ENCODE measurements at regions not wholly inside any gene's neighbourhood (a gene's known extent, or its start where the extent isn't known, plus 50 kb on each side); places are given as distances from the start of the nearest gene placed in this dataset.

DNA sequence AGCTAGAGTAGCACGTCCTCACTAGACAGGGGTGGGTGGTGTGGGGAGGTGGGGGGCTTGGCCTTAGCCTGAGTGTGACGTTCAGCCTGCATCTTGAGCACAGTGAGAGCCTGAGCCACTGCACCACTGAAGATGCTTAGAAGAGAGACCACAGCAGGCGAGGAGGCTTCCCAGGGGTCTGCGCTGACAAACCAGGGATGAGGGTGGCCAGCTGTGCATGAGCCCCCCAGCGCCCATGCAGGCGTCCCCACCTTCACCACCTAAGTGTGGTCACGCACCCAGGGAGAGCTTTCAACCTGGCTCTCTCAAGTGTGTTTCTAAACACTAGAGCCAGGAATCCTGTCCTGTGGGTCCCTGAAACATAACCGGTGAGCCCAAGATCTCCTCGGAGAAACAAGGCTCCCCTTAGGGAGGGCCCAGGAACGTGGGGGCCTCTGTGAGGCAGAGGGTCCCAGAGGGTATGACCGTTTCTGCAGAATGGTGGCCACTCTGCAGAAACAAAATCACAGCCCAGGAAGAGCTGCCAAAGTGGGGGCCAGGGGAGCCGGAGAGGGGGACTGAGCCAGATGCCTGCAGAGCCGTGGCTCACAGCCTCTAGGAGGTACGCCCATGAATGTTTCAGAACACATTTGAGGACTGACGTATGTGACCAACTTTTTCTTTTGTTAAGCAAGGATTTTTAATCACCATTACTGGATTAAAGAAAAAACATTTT is 85.2 kb upstream of the INSIG1 start:
- Mint-ChIP-seq H3K9me3 (ENCODE audit: insufficient read depth) (no peaks in the 10 kb centered on the region), H3K27me3 (ENCODE audit: low read depth) (peaks cover 4% of the 10 kb centered on the region), H3K36me3 (ENCODE audit: low read depth) (peaks cover under 1% of the 10 kb centered on the region), H3K27ac (no peak overlapping the region), H3K4me1 (ENCODE audit: low read depth) (peaks cover 3% of the 10 kb centered on the region), H3K4me3 (no peak overlapping the region)
- CTCF ChIA-PET: interaction anchor here (0.9 to 1.1 kb wide), 2 partner anchors 132 to 285 kb away, joined by 5 read pairs; no protein-coding TSS in a partner anchor
- DNase-seq (no peak), ATAC-seq (no peak)
- POLR2A ChIA-PET: no interaction called here

DNA sequence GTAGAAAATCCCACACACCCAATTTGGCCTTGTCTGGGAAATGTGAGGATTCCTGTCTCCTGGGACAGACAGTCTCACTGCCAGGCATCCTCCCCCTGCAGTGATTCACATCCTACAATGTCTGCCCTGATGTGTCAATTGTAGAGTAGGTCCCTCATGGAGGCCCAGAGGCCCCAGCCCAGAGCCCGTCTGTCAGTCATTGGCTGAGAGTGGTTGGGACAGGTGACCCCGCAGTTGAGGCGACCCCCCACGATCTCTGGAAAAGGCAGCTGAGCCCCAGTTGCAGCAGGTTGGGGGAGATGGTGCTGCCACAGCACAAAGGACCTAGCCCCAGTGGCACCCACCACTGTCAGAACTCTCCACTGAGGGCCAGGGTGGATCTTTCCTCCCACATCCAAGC is 84.3 kb upstream of the INSIG1 start:
- no peaks in the 10 kb centered on the region for H3K9me3 Mint-ChIP-seq (ENCODE audit: insufficient read depth)
- ChIA-PET POLR2A (no interaction called here), CTCF (no interaction called here)
- DNase-seq (no peak), ATAC-seq (no peak)
- peaks cover 2% of the 10 kb centered on the region for H3K4me1 Mint-ChIP-seq (ENCODE audit: low read depth)
- no peak overlapping the region for H3K4me3 Mint-ChIP-seq
- H3K27me3 Mint-ChIP-seq (ENCODE audit: low read depth): peaks cover 6% of the 10 kb centered on the region
- H3K36me3 Mint-ChIP-seq (ENCODE audit: low read depth): no peaks in the 10 kb centered on the region
- H3K27ac Mint-ChIP-seq: no peak overlapping the region

GRCh38 chr7:155213955-155214740 is 83.5 kb upstream of the INSIG1 start:
- ChIA-PET CTCF (interaction anchor here (1.2 to 1.4 kb wide), 2 partner anchors 15 to 24 kb away, joined by 4 read pairs; no protein-coding TSS in a partner anchor), POLR2A (interaction anchor here (1.6 kb wide), 1 partner anchor 84 kb away, joined by 6 read pairs; the partner anchor contains the start of gene INSIG1)
- H3K4me1 Mint-ChIP-seq (ENCODE audit: low read depth): peaks cover 2% of the 10 kb centered on the region

DNA sequence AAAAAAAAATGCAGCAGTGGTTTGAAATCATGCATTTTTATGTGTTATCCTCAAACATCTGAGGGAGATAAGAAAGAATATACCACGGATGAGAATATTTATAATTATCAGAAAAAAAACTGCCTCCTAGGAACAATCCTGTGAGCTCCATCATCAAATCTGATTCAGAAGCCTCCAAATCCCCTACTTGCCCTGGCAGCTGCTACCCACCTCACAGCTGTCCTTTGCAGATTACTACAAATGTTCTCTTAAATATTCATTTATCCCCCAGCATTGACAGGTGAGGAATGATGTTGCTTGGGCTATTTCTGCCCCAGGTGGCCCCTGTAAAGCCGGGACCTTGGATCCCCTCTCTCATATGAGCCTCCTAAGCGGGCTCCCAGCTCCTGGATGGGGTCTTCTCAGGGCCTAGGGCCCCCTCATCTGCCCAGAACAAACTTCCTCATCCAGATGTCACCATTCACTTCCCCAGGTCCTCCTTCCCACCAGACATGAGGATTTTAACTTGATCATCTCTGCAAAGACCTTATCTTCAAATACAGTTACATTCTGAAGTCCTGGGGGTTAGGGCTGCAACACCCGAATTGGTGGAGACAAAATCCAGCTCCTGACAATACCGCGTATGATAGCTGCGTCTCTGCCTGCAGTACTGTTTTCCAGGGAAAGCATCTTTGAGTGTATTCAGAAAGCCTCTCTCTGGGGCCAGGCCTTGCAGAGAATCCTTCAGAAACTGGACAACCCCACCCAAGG is 81.9 kb upstream of the INSIG1 start:
- DNase-seq (no peak), ATAC-seq (no peak)
- POLR2A ChIA-PET: no interaction called here
- H3K9me3 Mint-ChIP-seq (ENCODE audit: insufficient read depth): no peaks in the 10 kb centered on the region
- peaks cover 6% of the 10 kb centered on the region for H3K27me3 Mint-ChIP-seq (ENCODE audit: low read depth)
- no peaks in the 10 kb centered on the region for H3K36me3 Mint-ChIP-seq (ENCODE audit: low read depth)
- H3K4me1 Mint-ChIP-seq (ENCODE audit: low read depth): peaks cover 2% of the 10 kb centered on the region
- no peak overlapping the region for H3K4me3 Mint-ChIP-seq
- CTCF ChIA-PET: interaction anchor here (1.0 to 1.4 kb wide), 2 partner anchors 9 to 26 kb away, joined by 3 to 4 read pairs; no protein-coding TSS in a partner anchor
- H3K27ac Mint-ChIP-seq: no peak overlapping the region

More at GRCh38 chr7:155213955-155214740, 83.5 kb upstream of the INSIG1 start:
- ATAC-seq (no peak), DNase-seq (no peak)
- peaks cover 6% of the 10 kb centered on the region for H3K27me3 Mint-ChIP-seq (ENCODE audit: low read depth)
- H3K27ac Mint-ChIP-seq: no peak overlapping the region
- H3K9me3 Mint-ChIP-seq (ENCODE audit: insufficient read depth): no peaks in the 10 kb centered on the region
- H3K36me3 Mint-ChIP-seq (ENCODE audit: low read depth): no peaks in the 10 kb centered on the region
- H3K4me3 Mint-ChIP-seq: no peak overlapping the region

GRCh38 chr7:155216475-155217272 is 81.0 kb upstream of the INSIG1 start:
- ATAC-seq (no peak), DNase-seq (no peak)
- H3K9me3 Mint-ChIP-seq (ENCODE audit: insufficient read depth): no peaks in the 10 kb centered on the region
- H3K4me1 Mint-ChIP-seq (ENCODE audit: low read depth): peaks cover 2% of the 10 kb centered on the region
- ChIA-PET POLR2A (no interaction called here), CTCF (interaction anchor here (1.0 to 1.5 kb wide), 3 partner anchors 10 to 289 kb away, joined by 3 to 4 read pairs (median 3); no protein-coding TSS in a partner anchor)
- peaks cover 10% of the 10 kb centered on the region for H3K27me3 Mint-ChIP-seq (ENCODE audit: low read depth)
- H3K27ac Mint-ChIP-seq: no peak overlapping the region
- H3K4me3 Mint-ChIP-seq: no peak overlapping the region
- H3K36me3 Mint-ChIP-seq (ENCODE audit: low read depth): no peaks in the 10 kb centered on the region

DNA sequence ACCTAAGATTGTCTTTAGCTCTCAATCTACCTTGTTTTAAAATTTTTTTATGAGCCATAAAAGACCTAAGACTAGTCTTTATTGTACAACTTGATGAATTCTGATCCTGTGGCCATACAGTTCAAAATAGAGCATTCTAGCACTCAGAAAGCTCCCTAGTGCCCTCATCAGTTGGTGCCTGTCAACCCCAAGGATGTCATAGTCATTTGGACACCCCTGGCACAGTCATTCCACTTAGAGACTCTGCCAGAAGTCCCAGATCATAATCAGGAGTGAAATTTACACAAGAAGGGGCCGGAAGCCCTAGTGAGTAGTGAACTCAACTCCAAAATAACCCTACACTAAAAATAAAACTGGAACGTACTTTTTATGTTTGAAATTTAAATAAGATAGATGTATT is 80.0 kb upstream of the INSIG1 start:
- ChIA-PET POLR2A (interaction anchor here (1.4 kb wide), 1 partner anchor 81 kb away, joined by 7 read pairs; no protein-coding TSS in a partner anchor), CTCF (interaction anchor here (1.1 to 1.5 kb wide), 2 partner anchors 79 to 290 kb away, joined by 3 to 4 read pairs; no protein-coding TSS in a partner anchor)
- Mint-ChIP-seq H3K36me3 (ENCODE audit: low read depth) (no peaks in the 10 kb centered on the region), H3K27me3 (ENCODE audit: low read depth) (peaks cover 10% of the 10 kb centered on the region), H3K4me3 (no peak overlapping the region), H3K4me1 (ENCODE audit: low read depth) (peaks cover 7% of the 10 kb centered on the region), H3K9me3 (ENCODE audit: insufficient read depth) (no peaks in the 10 kb centered on the region), H3K27ac (no peak overlapping the region)
- no peak for ATAC-seq
- DNase-seq: no peak

DNA sequence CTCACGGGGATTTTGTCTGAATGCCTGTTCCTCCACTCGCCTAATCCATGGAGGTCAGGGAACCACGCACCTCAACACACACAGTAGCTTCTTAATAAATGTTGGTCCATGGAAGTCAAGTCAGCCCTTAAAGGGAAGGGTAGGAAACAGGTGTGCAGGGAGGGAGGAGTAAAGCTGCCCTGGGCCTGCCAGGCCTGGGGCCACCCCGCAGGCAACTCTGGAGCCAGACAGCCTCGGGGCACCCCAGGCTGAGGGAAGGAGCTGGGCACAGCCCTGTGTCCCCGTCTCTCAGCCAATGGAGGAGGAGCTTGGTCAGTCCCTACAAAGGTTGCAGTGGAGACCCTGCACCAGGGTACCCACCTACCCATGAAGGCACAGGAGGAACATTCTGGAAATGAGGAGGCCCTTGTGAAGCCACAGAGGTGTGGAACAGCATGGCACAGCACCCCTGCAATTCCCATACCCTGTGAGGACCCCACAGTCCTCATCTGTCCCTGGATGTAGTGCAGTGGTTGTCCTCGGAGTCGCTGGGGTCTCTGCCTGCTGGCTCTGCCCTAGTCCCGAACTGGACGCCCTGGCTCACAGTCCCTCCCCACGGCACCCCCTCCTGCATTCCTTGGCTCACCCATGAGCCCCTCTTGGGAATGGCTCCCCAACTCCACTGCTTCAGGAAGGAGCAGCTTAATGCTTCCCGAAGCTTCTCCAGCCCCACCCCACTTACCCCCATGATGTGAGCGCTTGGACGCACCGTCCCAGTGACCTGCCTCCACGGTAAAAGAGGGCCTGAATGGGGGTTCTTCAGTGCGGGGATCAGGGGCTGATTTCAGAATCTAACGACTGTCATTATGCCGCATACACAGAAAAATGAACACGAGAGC is 79.2 kb upstream of the INSIG1 start:
- peaks cover 13% of the 10 kb centered on the region for H3K27me3 Mint-ChIP-seq (ENCODE audit: low read depth)
- H3K9me3 Mint-ChIP-seq (ENCODE audit: insufficient read depth): no peaks in the 10 kb centered on the region
- H3K27ac Mint-ChIP-seq: no peak overlapping the region
- peaks cover 7% of the 10 kb centered on the region for H3K4me1 Mint-ChIP-seq (ENCODE audit: low read depth)
- no peak overlapping the region for H3K4me3 Mint-ChIP-seq
- ATAC-seq (no peak), DNase-seq (no peak)
- ChIA-PET POLR2A (interaction anchor here (1.4 kb wide), 1 partner anchor 81 kb away, joined by 7 read pairs; no protein-coding TSS in a partner anchor), CTCF (interaction anchor here (0.7 to 1.1 kb wide), 2 partner anchors 78 to 266 kb away, joined by 3 read pairs; no protein-coding TSS in a partner anchor)
- H3K36me3 Mint-ChIP-seq (ENCODE audit: low read depth): no peaks in the 10 kb centered on the region

DNA sequence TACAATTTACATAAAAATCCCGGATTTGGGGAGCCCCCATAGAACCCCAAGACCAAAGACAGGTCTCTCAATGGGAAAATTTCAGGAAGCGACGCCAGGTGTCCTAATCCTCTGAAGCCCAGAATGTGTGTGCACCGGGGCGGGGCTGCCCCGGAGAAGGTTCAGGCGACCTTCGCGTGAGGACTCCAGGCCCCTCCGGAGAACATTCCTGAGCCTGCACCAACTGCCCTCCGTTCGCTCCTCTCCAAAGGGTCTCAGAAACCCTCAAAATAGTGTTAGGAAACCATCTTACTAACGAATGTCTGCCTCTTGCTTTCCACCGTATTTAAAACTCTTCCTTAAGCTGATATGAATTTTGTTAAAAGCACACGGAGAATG is 78.5 kb upstream of the INSIG1 start:
- peaks cover 7% of the 10 kb centered on the region for H3K4me1 Mint-ChIP-seq (ENCODE audit: low read depth)
- no peaks in the 10 kb centered on the region for H3K36me3 Mint-ChIP-seq (ENCODE audit: low read depth)
- H3K4me3 Mint-ChIP-seq: no peak overlapping the region
- ChIA-PET POLR2A (no interaction called here), CTCF (interaction anchor here (0.7 kb wide), 1 partner anchor 266 kb away, joined by 3 read pairs; no protein-coding TSS in a partner anchor)
- peaks cover 13% of the 10 kb centered on the region for H3K27me3 Mint-ChIP-seq (ENCODE audit: low read depth)
- ATAC-seq: no peak
- H3K9me3 Mint-ChIP-seq (ENCODE audit: insufficient read depth): no peaks in the 10 kb centered on the region
- H3K27ac Mint-ChIP-seq: no peak overlapping the region
- no peak for DNase-seq

GRCh38 chr7:155219947-155220769 is 77.5 kb upstream of the INSIG1 start:
- CTCF ChIA-PET: no interaction called here
- Mint-ChIP-seq H3K4me1 (ENCODE audit: low read depth) (peaks cover 5% of the 10 kb centered on the region), H3K27ac (no peak overlapping the region), H3K36me3 (ENCODE audit: low read depth) (no peaks in the 10 kb centered on the region), H3K9me3 (ENCODE audit: insufficient read depth) (no peaks in the 10 kb centered on the region), H3K4me3 (no peak overlapping the region), H3K27me3 (ENCODE audit: low read depth) (peaks cover 10% of the 10 kb centered on the region)
- DNase-seq: no peak
- ATAC-seq: no peak
- POLR2A ChIA-PET: no interaction called here

- ChIA-PET CTCF (no interaction called here), POLR2A (no interaction called here)
- Mint-ChIP-seq H3K9me3 (ENCODE audit: insufficient read depth) (no peaks in the 10 kb centered on the region), H3K4me1 (ENCODE audit: low read depth) (peaks cover 5% of the 10 kb centered on the region), H3K27ac (no peak overlapping the region), H3K4me3 (no peak overlapping the region), H3K36me3 (ENCODE audit: low read depth) (no peaks in the 10 kb centered on the region), H3K27me3 (ENCODE audit: low read depth) (peaks cover 9% of the 10 kb centered on the region)
- ATAC-seq (no peak), DNase-seq (no peak)
Observed at GRCh38 chr7:155220903-155221302, 76.8 kb upstream of the INSIG1 start.

Measured in activated CD8-positive, alpha-beta T cell treated with anti-CD3 and anti-CD28 coated beads, Interleukin-2, amount 10 ng/mL, durations not matched to agents 7 days and 5 days (primary cell).